Neural crest cell (in vitro differentiated cells): ENCODE measurements at regions not wholly inside any gene's neighbourhood (a gene's known extent, or its start where the extent isn't known, plus 50 kb on each side); places are given as distances from the start of the nearest gene placed in this dataset.

ENCODE experiments used
- DNase-seq: peaks from one replicate; pipeline ENCODE4 v3.0.0; 2021; ENCODE audit warnings: low read depth, mixed read lengths, low spot score
- H3K27ac Mint-ChIP-seq: one replicate; pipeline ENCODE4 v1.8.0; 2021; ENCODE audit warnings: mild to moderate bottlenecking, mixed read lengths; ENCODE audit not compliant: unreplicated experiment
- H3K27me3 Mint-ChIP-seq: 2 replicates; pipeline ENCODE4 v1.8.0; 2021; ENCODE audit warnings: low read depth, mild to moderate bottlenecking, mixed read lengths
- H3K36me3 Mint-ChIP-seq: 2 replicates; pipeline ENCODE4 v1.8.0; 2021; ENCODE audit warnings: low read depth, mild to moderate bottlenecking, mixed read lengths
- H3K4me1 Mint-ChIP-seq: 2 replicates; pipeline ENCODE4 v1.8.0; 2021; ENCODE audit warnings: mixed read lengths
- H3K4me3 Mint-ChIP-seq: one replicate; pipeline ENCODE4 v1.8.0; 2021; ENCODE audit warnings: mild to moderate bottlenecking, mixed read lengths
- H3K9me3 Mint-ChIP-seq: 2 replicates; pipeline ENCODE4 v1.8.0; 2021; ENCODE audit warnings: mixed read lengths
- TF ChIP-seq, protein P1 (sequence below): fragments of 200-600 bp; sonication (generic); conservative IDR thresholded peaks from 2 replicates; pipeline ENCODE4 v1.5.0; 2021; ENCODE audit warnings: antibody characterized with exemption, mild to moderate bottlenecking

DNA sequence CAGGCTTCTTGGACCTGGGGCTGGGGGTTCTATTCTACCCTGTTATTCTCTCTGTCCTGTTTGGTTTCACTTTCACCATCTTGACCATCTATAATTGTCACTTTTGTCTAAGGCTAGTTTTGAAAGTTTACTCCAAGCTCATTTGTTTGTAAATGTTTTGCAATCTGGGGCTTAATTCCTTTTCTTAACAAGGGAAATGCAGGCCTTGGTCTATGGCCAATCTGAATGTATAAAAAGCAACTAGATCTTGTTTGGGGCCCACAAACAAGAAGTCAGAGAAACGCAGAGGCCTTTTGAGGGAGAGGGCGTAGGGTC is 86.3 kb upstream of the PREP start:
- Mint-ChIP-seq H3K4me1 (peaks cover 48% of the 10 kb centered on the region), H3K27me3 (no peaks in the 10 kb centered on the region), H3K27ac (no peak overlapping the region), H3K36me3 (no peaks in the 10 kb centered on the region), H3K9me3 (peaks cover 2% of the 10 kb centered on the region), H3K4me3 (no peak overlapping the region)
- no peak for DNase-seq
- TF ChIP-seq, protein P1, sequence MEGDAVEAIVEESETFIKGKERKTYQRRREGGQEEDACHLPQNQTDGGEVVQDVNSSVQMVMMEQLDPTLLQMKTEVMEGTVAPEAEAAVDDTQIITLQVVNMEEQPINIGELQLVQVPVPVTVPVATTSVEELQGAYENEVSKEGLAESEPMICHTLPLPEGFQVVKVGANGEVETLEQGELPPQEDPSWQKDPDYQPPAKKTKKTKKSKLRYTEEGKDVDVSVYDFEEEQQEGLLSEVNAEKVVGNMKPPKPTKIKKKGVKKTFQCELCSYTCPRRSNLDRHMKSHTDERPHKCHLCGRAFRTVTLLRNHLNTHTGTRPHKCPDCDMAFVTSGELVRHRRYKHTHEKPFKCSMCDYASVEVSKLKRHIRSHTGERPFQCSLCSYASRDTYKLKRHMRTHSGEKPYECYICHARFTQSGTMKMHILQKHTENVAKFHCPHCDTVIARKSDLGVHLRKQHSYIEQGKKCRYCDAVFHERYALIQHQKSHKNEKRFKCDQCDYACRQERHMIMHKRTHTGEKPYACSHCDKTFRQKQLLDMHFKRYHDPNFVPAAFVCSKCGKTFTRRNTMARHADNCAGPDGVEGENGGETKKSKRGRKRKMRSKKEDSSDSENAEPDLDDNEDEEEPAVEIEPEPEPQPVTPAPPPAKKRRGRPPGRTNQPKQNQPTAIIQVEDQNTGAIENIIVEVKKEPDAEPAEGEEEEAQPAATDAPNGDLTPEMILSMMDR, result no peak

DNA sequence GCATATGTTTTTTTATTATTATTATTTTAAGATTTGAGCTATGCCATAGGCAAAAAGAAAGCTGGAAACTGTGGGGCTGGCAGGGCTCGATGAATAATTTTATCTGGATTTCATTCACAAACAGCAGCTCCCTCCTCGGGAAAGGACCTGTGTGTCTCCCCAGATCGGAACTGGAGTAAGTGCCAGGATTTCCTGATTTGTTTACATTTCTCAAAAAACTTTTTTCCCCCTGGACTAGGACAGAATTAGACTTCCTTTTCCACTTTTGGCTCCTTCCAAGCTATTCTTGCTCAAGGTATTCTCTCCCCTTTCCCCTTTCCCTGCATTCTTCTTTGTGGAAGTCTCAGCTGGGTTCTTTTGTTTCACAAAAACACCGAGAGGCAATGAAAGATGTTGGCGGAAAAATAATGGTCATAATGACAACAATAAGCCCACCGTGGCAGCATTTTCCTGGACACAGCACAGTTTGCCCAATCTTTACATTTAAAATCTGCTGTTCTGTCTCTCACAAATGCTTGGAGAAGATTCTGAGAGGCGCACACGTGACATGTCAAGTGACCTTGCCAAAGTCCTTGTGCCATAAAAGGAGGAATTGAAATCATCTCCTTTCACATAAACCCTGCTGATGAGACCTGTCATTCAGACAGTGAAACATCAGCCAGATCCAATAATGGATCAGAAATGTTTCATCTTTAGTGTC is 85.8 kb upstream of the PREP start:
- Mint-ChIP-seq H3K4me1 (peaks cover 51% of the 10 kb centered on the region), H3K9me3 (peaks cover 2% of the 10 kb centered on the region), H3K36me3 (no peaks in the 10 kb centered on the region), H3K4me3 (no peak overlapping the region), H3K27me3 (no peaks in the 10 kb centered on the region), H3K27ac (peak overlapping the region; percentile 72)
- TF ChIP-seq, protein P1, result no peak
- no peak for DNase-seq

GRCh38 chr6:105487040-105487790 is 84.3 kb upstream of the PREP start:
- no peak for DNase-seq
- Mint-ChIP-seq H3K36me3 (no peaks in the 10 kb centered on the region), H3K4me3 (no peak overlapping the region), H3K9me3 (peaks cover under 1% of the 10 kb centered on the region), H3K27ac (no peak overlapping the region), H3K4me1 (peaks cover 46% of the 10 kb centered on the region), H3K27me3 (no peaks in the 10 kb centered on the region)
- TF ChIP-seq, protein P1, result no peak

- DNase-seq, result no peak
- TF ChIP-seq, protein P1, result no peak
- peaks cover 46% of the 10 kb centered on the region for H3K4me1 Mint-ChIP-seq
- no peak overlapping the region for H3K27ac Mint-ChIP-seq
- H3K27me3 Mint-ChIP-seq, result no peaks in the 10 kb centered on the region
- no peak overlapping the region for H3K4me3 Mint-ChIP-seq
- H3K9me3 Mint-ChIP-seq, result no peaks in the 10 kb centered on the region
- H3K36me3 Mint-ChIP-seq, result no peaks in the 10 kb centered on the region
Measured at GRCh38 chr6:105485456-105485855, 82.6 kb upstream of the PREP start.

- TF ChIP-seq, protein P1, result peak; percentile 88
- peaks cover 42% of the 10 kb centered on the region for H3K4me1 Mint-ChIP-seq
- no peak overlapping the region for H3K4me3 Mint-ChIP-seq
- no peaks in the 10 kb centered on the region for H3K36me3 Mint-ChIP-seq
- no peaks in the 10 kb centered on the region for H3K27me3 Mint-ChIP-seq
- no peak overlapping the region for H3K27ac Mint-ChIP-seq
- no peaks in the 10 kb centered on the region for H3K9me3 Mint-ChIP-seq
- DNase-seq, result no peak
Measured at GRCh38 chr6:105484238-105485161, 81.6 kb upstream of the PREP start.
